SJSA1 (cell line): ENCODE measurements at regions not wholly inside any gene's neighbourhood (a gene's known extent, or its start where the extent isn't known, plus 50 kb on each side); places are given as distances from the start of the nearest gene placed in this dataset.

ENCODE experiments used
- DNase-seq, 2 experiments: peaks; one replicate each; pipeline ENCODE4 v3.0.0-alpha.2; 2015 to 2020; ENCODE audit warnings: low spot score in 2 of 2, low read depth in 1 of 2
- H3K27ac ChIP-seq: fragments of 250-450 bp; sonication (Bioruptor Pico); 2 replicates; pipeline ENCODE4 v1.5.1; 2020; ENCODE audit warnings: mild to moderate bottlenecking, moderate library complexity
- H3K27me3 ChIP-seq: fragments of 250-450 bp; sonication (Bioruptor Pico); replicated peaks from 2 replicates; pipeline ENCODE4 v1.5.1; 2020; ENCODE audit warnings: mild to moderate bottlenecking, moderate library complexity
- H3K36me3 ChIP-seq: fragments of 250-450 bp; sonication (Bioruptor Pico); 2 replicates; pipeline ENCODE4 v1.5.1; 2020; ENCODE audit warnings: mild to moderate bottlenecking
- H3K4me1 ChIP-seq: fragments of 250-450 bp; sonication (Bioruptor Pico); replicated peaks from 2 replicates; pipeline ENCODE4 v1.6.1; 2021; ENCODE audit warnings: mild to moderate bottlenecking
- H3K4me3 ChIP-seq: fragments of 250-450 bp; sonication (Bioruptor Pico); 2 replicates; pipeline ENCODE4 v1.5.1; 2020; ENCODE audit warnings: mild to moderate bottlenecking
- H3K9me3 ChIP-seq: fragments of 250-450 bp; sonication (Bioruptor Pico); replicated peaks from 2 replicates; pipeline ENCODE4 v1.5.1; 2020; ENCODE audit warnings: mild to moderate bottlenecking

DNA sequence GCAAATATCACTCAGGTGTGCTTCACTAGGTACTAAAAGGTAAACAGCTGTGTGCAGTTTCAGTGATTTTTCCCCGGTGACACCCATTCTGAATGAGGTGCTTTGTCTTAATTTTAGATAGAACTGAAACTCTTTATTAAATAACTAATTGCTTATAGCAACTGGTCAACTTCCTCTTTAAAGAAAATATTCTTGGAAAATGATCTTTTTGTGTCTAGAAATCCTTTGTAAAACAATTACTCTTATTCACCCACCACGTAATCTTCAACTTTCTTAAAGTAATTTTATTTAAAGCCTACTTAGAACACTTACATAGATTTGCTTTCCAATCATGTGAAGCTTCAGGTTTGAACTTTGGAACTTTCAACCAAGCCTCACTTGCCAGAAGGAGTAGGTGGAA, 57.9 kb upstream of the RMDN2 start:
- Histone ChIP-seq H3K4me1 (peaks cover 5% of the 10 kb centered on the region; the same call in 1 of the 2 replicates), H3K27me3 (no peaks in the 10 kb centered on the region), H3K9me3 (no peaks in the 10 kb centered on the region), H3K36me3 (no peaks in the 10 kb centered on the region), H3K27ac (no peak overlapping the region), H3K4me3 (no peak overlapping the region)
- no peak for DNase-seq

DNA sequence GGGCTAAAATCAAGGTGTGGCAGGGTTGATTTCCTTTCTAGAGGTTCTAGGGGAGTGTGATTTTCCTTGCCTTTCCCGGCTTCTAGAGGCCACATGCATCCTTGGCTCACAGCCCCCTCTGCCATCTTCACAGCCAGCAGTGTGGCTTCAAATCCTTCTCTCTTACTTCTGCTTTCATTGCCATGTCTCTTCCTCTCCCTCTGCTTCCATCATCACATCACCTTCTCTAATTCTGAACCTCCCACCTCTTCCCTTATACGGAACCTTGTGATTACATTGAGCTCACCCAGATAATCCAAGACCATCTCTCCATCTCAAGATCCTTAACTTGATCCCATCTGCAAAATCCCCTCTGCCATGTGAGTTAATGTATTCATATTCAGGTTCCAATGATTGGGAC, 56.2 kb upstream of the RMDN2 start:
- no peak overlapping the region for H3K4me3 ChIP-seq
- H3K27me3 ChIP-seq, result no peaks in the 10 kb centered on the region
- no peak overlapping the region for H3K27ac ChIP-seq
- H3K9me3 ChIP-seq, result no peaks in the 10 kb centered on the region
- DNase-seq, result no peak
- peaks cover 5% of the 10 kb centered on the region; the same call in 1 of the 2 replicates for H3K4me1 ChIP-seq
- H3K36me3 ChIP-seq, result no peaks in the 10 kb centered on the region

DNA sequence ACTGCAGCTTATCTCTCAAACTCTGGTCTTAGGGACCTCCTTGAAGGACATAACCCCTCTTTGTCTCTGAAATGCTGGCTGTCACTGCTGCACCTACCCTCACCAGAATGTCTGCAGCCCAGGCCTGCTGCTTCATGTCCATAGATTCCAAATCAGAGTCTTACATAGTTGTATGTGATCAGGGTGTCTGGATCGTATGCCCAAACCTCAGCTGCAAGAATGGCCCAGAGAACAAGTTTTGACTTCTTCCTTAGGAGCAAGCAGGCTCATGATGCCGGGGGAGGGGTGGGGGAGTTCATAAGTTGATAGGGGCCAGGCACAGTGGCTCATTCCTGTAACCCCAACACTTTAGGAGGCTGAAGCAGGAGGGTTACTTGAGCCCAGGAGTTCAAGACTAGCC, 55.8 kb upstream of the RMDN2 start:
- H3K27me3 ChIP-seq, result no peaks in the 10 kb centered on the region
- H3K36me3 ChIP-seq, result no peaks in the 10 kb centered on the region
- H3K4me1 ChIP-seq, result peaks cover 5% of the 10 kb centered on the region; the same call in 1 of the 2 replicates
- no peak overlapping the region for H3K27ac ChIP-seq
- H3K4me3 ChIP-seq, result no peak overlapping the region
- DNase-seq, result no peak
- no peaks in the 10 kb centered on the region for H3K9me3 ChIP-seq

DNA sequence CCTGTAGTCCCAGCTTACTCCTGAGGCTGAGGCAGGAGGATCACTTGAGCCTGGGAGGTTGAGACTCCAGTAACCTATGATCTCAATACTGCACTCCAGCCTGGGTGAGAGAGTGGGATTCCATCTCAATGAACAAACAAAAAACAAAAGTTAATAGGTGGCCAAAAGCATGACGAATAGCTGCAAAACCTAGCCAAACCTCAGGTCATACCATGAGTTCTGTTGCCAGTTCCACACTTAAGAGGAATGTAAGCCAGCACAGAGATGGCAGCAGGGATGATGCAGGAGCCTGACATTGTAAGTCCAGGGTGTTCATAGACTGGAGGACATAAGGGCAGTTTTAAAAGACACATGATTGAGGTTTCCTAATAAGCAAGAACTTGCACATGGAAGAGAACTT, 55.3 kb upstream of the RMDN2 start:
- H3K4me1 ChIP-seq, result peaks cover 5% of the 10 kb centered on the region; the same call in 1 of the 2 replicates
- no peaks in the 10 kb centered on the region for H3K36me3 ChIP-seq
- no peak overlapping the region for H3K27ac ChIP-seq
- no peak for DNase-seq
- H3K9me3 ChIP-seq, result no peaks in the 10 kb centered on the region
- no peak overlapping the region for H3K4me3 ChIP-seq
- no peaks in the 10 kb centered on the region for H3K27me3 ChIP-seq

DNA sequence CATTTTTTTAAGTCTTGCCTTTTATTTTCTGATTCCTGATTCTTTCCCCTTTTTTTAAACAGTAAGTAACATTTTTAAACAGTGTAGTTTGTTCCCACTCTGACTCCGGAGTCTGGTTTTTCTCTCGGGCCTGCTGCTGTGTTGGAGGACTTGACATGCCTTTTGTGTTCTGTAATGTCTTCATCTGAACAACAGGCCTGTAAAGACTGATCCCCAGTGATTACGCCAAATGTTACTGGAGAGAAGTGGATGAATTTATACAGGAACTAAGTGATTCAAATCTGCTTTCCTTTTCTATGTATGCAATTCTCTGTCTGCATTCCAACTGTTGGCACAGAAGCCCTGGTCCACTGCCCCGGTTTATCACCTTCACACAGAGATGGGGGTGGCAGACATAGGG, 54.3 kb upstream of the RMDN2 start:
- no peaks in the 10 kb centered on the region for H3K36me3 ChIP-seq
- no peak overlapping the region for H3K27ac ChIP-seq
- H3K9me3 ChIP-seq, result no peaks in the 10 kb centered on the region
- no peaks in the 10 kb centered on the region for H3K27me3 ChIP-seq
- no peak for DNase-seq
- H3K4me1 ChIP-seq, result peaks cover 5% of the 10 kb centered on the region; the same call in 1 of the 2 replicates
- no peak overlapping the region for H3K4me3 ChIP-seq

DNA sequence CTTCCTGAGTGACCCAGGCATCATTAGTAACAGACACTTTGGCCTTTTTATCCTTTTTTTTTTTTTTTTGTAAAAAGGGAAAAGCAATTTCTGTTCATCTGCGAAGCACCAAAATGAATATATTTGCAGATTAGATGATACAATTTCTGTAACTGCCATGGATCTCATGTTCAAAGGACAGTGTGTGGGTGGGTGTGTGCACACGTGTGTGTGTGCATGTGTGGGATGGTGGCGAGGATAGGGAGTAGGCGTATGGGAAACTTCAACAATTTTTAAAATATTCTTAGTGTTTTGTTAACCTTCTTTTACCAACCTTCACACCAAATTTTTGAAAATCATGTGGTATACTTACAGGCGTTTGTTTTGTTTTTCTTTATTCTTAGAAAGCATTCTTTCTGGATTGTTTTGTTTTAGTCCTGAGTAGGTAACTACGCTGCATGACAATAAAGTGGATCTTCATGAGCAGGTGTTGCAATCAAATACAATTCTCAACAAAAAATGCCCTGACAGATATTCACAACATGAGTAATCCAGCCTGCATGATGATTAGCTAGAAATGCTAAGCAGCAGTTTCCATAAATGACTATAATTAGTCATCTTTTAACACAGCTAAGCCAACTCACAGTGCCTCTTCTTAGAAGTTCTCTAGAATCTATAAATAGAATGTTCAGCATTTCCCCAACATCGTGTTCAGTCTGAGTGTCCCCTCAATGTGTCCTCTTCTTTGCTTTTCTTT, 53.5 kb upstream of the RMDN2 start:
- H3K27me3 ChIP-seq, result no peaks in the 10 kb centered on the region
- H3K27ac ChIP-seq, result no peak overlapping the region
- H3K4me1 ChIP-seq, result peaks cover 5% of the 10 kb centered on the region; the same call in 1 of the 2 replicates
- H3K4me3 ChIP-seq, result no peak overlapping the region
- H3K36me3 ChIP-seq, result no peaks in the 10 kb centered on the region
- DNase-seq, result no peak
- no peaks in the 10 kb centered on the region for H3K9me3 ChIP-seq

DNA sequence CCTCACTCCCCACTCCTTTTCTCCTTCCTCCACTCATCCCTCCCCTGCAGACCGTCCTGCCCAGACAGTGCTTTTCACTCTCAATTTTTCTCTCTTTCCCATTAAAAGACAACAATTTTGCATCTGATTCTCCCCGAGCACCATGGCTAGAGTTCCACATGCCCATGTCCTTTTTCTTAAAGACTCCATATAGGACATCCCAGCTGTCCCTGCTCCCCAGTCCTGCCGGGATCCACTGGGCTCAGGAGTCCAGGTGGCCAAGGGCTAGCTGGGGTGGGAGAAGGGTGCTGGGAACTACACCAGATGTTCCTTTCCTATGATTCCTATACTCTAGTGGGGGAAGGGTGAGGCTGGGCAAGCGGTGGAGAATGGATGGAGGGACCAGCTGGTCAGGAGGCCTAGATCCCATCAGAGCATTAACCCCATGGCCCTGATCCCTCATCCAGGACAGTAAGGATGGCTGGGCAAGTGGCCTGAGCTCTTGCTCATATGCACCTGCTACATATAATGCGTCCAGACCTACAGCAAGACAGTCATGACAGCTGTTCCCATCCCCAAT, 52.8 kb upstream of the RMDN2 start:
- no peak overlapping the region for H3K4me3 ChIP-seq
- no peaks in the 10 kb centered on the region for H3K36me3 ChIP-seq
- no peak overlapping the region for H3K27ac ChIP-seq

DNA sequence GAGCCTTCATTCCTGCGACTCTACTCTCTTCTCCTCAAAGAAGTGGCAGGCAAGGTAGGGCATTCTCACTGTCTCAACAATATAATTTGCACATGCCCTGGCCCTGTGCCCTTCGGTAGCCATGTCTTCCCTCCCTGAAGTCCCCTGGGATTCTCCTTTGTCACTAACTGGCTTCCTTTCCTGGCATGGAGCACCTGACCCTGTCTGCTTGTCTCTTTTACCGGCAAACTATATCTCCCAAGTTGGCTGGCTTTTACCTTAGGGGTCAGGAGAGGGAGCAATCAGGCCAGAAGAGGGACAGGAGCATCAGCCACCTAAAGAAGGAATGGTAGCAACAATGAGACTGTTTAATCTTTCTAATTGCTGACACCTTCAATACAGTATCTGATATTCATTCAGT, 51.9 kb upstream of the RMDN2 start:
- no peak for DNase-seq
- Histone ChIP-seq H3K36me3 (no peaks in the 10 kb centered on the region), H3K4me3 (no peak overlapping the region), H3K27ac (no peak overlapping the region), H3K9me3 (no peaks in the 10 kb centered on the region), H3K27me3 (no peaks in the 10 kb centered on the region), H3K4me1 (peaks cover 5% of the 10 kb centered on the region; the same call in 1 of the 2 replicates)

More for the DNA sequence above, 52.8 kb upstream of the RMDN2 start:
- Histone ChIP-seq H3K9me3 (no peaks in the 10 kb centered on the region), H3K4me1 (peaks cover 5% of the 10 kb centered on the region; the same call in 1 of the 2 replicates), H3K27me3 (no peaks in the 10 kb centered on the region)
- no peak for DNase-seq

DNA sequence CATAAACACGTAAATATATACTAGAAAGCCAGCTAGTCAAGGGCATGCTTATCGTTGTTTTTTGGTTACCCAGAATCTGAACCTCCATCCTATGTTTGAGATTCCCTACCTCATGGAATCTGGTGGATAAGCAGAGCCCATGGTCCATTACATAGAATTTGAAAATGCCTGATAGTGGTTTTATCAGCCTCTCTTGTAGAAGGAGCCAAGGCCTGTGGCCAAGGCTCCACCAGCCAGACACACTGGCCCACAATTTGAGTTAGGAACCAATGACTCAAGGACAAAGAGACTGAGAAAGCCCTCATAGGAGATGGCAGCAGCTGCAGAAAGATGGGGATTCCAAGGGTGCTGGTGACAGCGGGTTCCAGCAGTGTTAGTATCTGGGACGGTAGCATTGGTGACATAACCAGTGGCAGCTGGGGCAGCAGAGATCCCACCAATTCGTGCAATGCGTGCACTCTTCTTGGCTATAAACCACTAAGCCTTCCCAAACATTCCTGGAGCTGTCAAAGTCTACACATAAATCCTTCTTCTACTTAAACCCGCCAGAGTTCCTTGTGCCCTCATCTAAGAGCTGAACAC, 51.2 kb upstream of the RMDN2 start:
- H3K9me3 ChIP-seq, result no peaks in the 10 kb centered on the region
- H3K4me3 ChIP-seq, result no peak overlapping the region
- H3K27me3 ChIP-seq, result no peaks in the 10 kb centered on the region
- no peaks in the 10 kb centered on the region for H3K36me3 ChIP-seq
- H3K4me1 ChIP-seq, result peaks cover 5% of the 10 kb centered on the region; the same call in 1 of the 2 replicates
- H3K27ac ChIP-seq, result no peak overlapping the region
- no peak for DNase-seq

DNA sequence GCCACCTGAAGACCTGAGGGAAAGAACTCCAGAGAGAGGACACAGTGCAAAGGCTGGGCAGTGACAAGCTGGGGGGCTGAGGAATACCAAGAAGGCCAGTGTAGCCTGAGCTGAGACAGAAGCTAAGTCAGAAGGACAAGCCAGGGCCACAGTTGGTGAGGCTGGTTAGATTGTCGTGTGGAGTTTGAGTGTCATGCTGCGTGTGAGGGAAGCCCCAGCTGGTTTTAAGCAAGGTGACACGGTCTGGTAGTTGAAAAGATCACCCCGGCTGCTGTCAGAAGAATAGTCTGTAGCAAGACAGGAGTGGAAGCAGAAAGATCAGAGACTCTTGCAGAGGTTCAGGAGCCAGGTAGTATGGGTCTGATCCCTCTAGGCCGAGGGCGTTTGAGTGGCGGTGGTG, 50.6 kb upstream of the RMDN2 start:
- Histone ChIP-seq H3K9me3 (no peaks in the 10 kb centered on the region), H3K36me3 (no peaks in the 10 kb centered on the region), H3K27ac (no peak overlapping the region), H3K4me3 (no peak overlapping the region), H3K27me3 (no peaks in the 10 kb centered on the region), H3K4me1 (peaks cover 5% of the 10 kb centered on the region; the same call in 1 of the 2 replicates)
- no peak for DNase-seq
